OCI-LY3 (cell line): ENCODE measurements at regions not wholly inside any gene's neighbourhood (a gene's known extent, or its start where the extent isn't known, plus 50 kb on each side); places are given as distances from the start of the nearest gene placed in this dataset.

ENCODE experiments used
- H2AFZ ChIP-seq: fragments of 200-600, 300-600 bp; shearing (Covaris generic); 2 replicates; pipeline ENCODE4 v1.6.0; 2014; ENCODE audit warnings: antibody characterized with exemption, low read depth, low read length
- H3K27ac ChIP-seq: fragments of 200-600, 300-600 bp; sonication (generic); 2 replicates; pipeline ENCODE4 v1.5.1; 2014; ENCODE audit warnings: mild to moderate bottlenecking, low read length, moderate library complexity, mixed read lengths
- H3K27me3 ChIP-seq: fragments of 200-600, 300-600 bp; sonication (generic); 2 replicates; pipeline ENCODE4 v1.6.1; 2014; ENCODE audit warnings: low read depth, low read length, mixed read lengths
- H3K36me3 ChIP-seq: fragments of 200-600, 300-600 bp; sonication (generic); replicated peaks from 2 replicates; pipeline ENCODE3; 2014; ENCODE audit warnings: low read depth, low read length, mixed read lengths
- H3K4me1 ChIP-seq: fragments of 300-600, 200-600 bp; sonication (generic); 2 replicates; pipeline ENCODE4 v1.6.1; 2014; ENCODE audit warnings: low read length, mixed read lengths
- H3K4me2 ChIP-seq: fragments of 200-600, 300-600 bp; sonication (generic); 2 replicates; pipeline ENCODE4 v1.6.1; 2014; ENCODE audit warnings: low read length, mixed read lengths
- H3K4me3 ChIP-seq: fragments of 300-600, 200-600 bp; sonication (generic); 2 replicates; pipeline ENCODE4 v1.5.1; 2014; ENCODE audit warnings: antibody characterized with exemption, mild to moderate bottlenecking, low read length, moderate library complexity
- H3K79me2 ChIP-seq: fragments of 300-600, 200-600 bp; shearing (Covaris generic); 2 replicates; pipeline ENCODE4 v1.6.1; 2014; ENCODE audit warnings: mild to moderate bottlenecking, low read length, mixed read lengths
- H3K9ac ChIP-seq: fragments of 300-600, 200-600 bp; shearing (Covaris generic); 2 replicates; pipeline ENCODE4 v1.6.0; 2014; ENCODE audit warnings: mild to moderate bottlenecking, low read length, moderate library complexity
- H3K9me3 ChIP-seq: fragments of 200-600, 300-600 bp; shearing (Covaris generic); 2 replicates; pipeline ENCODE4 v1.6.1; 2014; ENCODE audit warnings: low read length, mixed read lengths; ENCODE audit not compliant: insufficient read depth
- H4K20me1 ChIP-seq: fragments of 200-600, 300-600 bp; sonication (generic); 2 replicates; pipeline ENCODE4 v1.6.1; 2016; ENCODE audit warnings: low read length, mixed read lengths; ENCODE audit not compliant: insufficient read depth
- EZH2phosphoT487 ChIP-seq: fragments of 200-600 bp; shearing (Covaris generic); IDR thresholded peaks from 2 replicates; pipeline ENCODE4 v1.6.1; 2018; ENCODE audit warnings: antibody characterized with exemption, mixed run types, low read depth
- TF ChIP-seq, protein P1 (sequence below): fragments of 200-600, 300-600 bp; sonication (generic); IDR thresholded peaks from 2 replicates; pipeline ENCODE4 v1.5.1; 2014; ENCODE audit warnings: antibody characterized with exemption, low read length, low read depth

- Histone ChIP-seq H2AFZ (no peak overlapping the region), H3K27ac (no peak overlapping the region)
- TF ChIP-seq, protein P1, sequence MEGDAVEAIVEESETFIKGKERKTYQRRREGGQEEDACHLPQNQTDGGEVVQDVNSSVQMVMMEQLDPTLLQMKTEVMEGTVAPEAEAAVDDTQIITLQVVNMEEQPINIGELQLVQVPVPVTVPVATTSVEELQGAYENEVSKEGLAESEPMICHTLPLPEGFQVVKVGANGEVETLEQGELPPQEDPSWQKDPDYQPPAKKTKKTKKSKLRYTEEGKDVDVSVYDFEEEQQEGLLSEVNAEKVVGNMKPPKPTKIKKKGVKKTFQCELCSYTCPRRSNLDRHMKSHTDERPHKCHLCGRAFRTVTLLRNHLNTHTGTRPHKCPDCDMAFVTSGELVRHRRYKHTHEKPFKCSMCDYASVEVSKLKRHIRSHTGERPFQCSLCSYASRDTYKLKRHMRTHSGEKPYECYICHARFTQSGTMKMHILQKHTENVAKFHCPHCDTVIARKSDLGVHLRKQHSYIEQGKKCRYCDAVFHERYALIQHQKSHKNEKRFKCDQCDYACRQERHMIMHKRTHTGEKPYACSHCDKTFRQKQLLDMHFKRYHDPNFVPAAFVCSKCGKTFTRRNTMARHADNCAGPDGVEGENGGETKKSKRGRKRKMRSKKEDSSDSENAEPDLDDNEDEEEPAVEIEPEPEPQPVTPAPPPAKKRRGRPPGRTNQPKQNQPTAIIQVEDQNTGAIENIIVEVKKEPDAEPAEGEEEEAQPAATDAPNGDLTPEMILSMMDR, result no peak
- TF ChIP-seq EZH2phosphoT487, result no peak
These were observed 154.7 kb downstream of the SLC38A4 start for GRCh38 chr12:46671102-46671501.

DNA sequence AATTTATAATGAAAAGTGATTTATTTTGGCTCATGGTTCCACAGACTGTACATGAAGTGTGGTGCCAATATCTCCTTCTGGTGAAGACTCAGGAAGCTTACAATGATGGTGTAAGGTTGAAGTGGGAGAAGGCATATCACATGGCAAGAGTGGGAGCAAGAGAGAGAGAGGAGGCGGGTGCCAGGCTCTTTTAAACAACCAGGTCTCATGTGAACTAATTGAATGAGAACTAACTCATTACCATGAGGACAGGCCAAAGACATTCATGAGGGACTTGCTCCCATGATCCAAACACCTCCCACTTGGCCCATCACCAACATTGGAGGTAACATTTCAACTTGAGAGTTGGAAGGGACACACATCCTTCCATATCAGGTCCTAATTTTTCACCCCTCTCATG is 155.2 kb downstream of the SLC38A4 start:
- Histone ChIP-seq H3K4me1 (no peaks in the 10 kb centered on the region), H3K79me2 (no peaks in the 10 kb centered on the region), H3K36me3 (no peaks in the 10 kb centered on the region), H3K9me3 (no peaks in the 10 kb centered on the region), H4K20me1 (no peaks in the 10 kb centered on the region), H3K27me3 (no peaks in the 10 kb centered on the region), H3K9ac (no peak overlapping the region), H3K4me3 (no peak overlapping the region), H3K4me2 (no peak overlapping the region), H3K27ac (no peak overlapping the region), H2AFZ (no peak overlapping the region)
- no peak for TF ChIP-seq EZH2phosphoT487
- TF ChIP-seq, protein P1, result no peak

More at GRCh38 chr12:46671102-46671501, 154.7 kb downstream of the SLC38A4 start:
- Histone ChIP-seq H3K4me3 (no peak overlapping the region), H3K27me3 (no peaks in the 10 kb centered on the region), H3K9me3 (no peaks in the 10 kb centered on the region), H3K36me3 (no peaks in the 10 kb centered on the region), H3K79me2 (no peaks in the 10 kb centered on the region), H3K9ac (no peak overlapping the region), H3K4me2 (no peak overlapping the region), H4K20me1 (no peaks in the 10 kb centered on the region), H3K4me1 (peaks cover 4% of the 10 kb centered on the region)

DNA sequence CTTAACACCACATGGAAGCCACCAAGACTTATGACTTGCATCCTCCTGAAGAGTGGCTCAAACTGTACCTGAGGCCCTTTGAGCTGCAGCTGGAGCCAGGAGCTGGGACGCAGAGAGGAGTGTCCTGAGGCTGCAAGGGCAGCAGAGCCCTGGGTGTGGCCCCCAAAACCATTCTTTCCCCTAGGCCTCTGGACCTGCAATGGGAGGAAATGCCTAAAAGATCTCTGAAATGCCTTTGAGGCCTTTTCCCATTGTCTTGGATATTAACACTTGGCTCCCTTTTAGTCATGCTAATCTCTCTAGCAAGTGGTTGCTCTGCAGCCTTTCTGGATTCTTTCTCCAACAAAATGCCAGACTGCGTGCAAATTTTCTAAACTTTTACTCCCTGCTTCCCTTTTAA is 156.1 kb downstream of the SLC38A4 start:
- Histone ChIP-seq H3K27me3 (no peaks in the 10 kb centered on the region), H3K4me2 (no peak overlapping the region), H3K36me3 (no peaks in the 10 kb centered on the region), H3K9me3 (no peaks in the 10 kb centered on the region), H3K9ac (no peak overlapping the region), H3K79me2 (no peaks in the 10 kb centered on the region), H2AFZ (no peak overlapping the region), H3K4me1 (no peaks in the 10 kb centered on the region), H3K4me3 (no peak overlapping the region), H3K27ac (no peak overlapping the region), H4K20me1 (no peaks in the 10 kb centered on the region)
- TF ChIP-seq, protein P1, result no peak
- TF ChIP-seq EZH2phosphoT487, result no peak

DNA sequence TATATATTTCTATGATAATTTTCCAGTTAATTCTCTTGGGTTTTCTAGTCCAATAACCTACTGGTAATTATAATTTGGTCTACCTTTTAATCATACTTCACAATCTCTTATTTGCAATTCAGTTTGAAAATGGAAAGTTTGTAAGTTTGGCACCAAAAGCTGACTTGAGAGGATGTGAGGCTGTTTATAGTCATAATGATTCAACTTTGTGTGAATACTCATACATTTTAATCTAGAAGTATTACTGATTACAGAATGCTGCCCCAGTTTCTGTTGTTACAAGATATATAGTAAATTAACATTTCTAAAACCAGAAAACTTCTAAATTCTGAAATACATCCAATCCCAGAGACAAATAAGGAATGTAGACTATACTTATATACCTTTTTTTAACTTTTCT is 158.2 kb downstream of the SLC38A4 start:
- H3K4me3 ChIP-seq, result no peak overlapping the region
- H3K36me3 ChIP-seq, result no peaks in the 10 kb centered on the region
- no peaks in the 10 kb centered on the region for H3K9me3 ChIP-seq
- H2AFZ ChIP-seq, result no peak overlapping the region
- H3K4me2 ChIP-seq, result no peak overlapping the region
- no peaks in the 10 kb centered on the region for H3K27me3 ChIP-seq
- H3K27ac ChIP-seq, result no peak overlapping the region
- H3K79me2 ChIP-seq, result no peaks in the 10 kb centered on the region
- TF ChIP-seq, protein P1, result no peak
- TF ChIP-seq EZH2phosphoT487, result no peak
- no peaks in the 10 kb centered on the region for H4K20me1 ChIP-seq
- H3K9ac ChIP-seq, result no peak overlapping the region
- H3K4me1 ChIP-seq, result no peaks in the 10 kb centered on the region
